ENCODE measurements at regions not wholly inside any gene's neighbourhood (a gene's known extent, or its start where the extent isn't known, plus 50 kb on each side); places are given as distances from the start of the nearest gene placed in this dataset.

- TF ChIP-seq YY1 (IDR thresholded peaks at IDR 0.05; ENCODE audit: insufficient read depth, insufficient read length) (no peak), ZNF274 (IDR thresholded peaks at IDR 0.05; ENCODE audit: low read depth, low read length) (no peak)
Observed at GRCh38 chr10:2919016-2919415, 148.3 kb upstream of the PFKP start.

Measured in NT2/D1 (cell line).